ENCODE measurements at regions not wholly inside any gene's neighbourhood (a gene's known extent, or its start where the extent isn't known, plus 50 kb on each side); places are given as distances from the start of the nearest gene placed in this dataset.

DNA sequence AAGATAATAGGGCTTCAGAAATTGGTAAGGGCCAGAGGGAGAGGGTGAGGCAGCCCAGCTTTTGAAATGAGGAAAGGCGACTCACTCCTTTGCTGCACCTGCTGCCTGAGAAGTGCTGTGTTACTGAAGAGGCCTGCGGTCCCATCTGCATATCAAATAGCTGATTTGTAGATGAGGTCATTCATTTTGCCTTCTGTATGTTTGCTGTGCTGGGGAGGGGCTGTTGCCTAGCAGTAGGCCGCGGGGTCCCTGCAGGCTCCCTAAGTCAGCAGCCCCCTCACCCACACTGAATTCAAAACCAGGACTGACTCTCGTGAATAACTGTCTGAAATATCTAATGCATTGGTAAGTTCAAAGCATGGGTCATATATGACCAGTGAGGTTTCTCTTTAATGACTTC is 377.2 kb downstream of the SOX11 start:
- H3K27ac ChIP-seq: no peak overlapping the region
- TF ChIP-seq ZFX (IDR thresholded peaks at IDR 0.05; ENCODE audit: borderline replicate concordance) (no peak), CTCF (IDR thresholded peaks at IDR 0.05) (no peak)

- TF ChIP-seq ZFX (IDR thresholded peaks at IDR 0.05; ENCODE audit: borderline replicate concordance) (no peak), CTCF (IDR thresholded peaks at IDR 0.05) (no peak)
These were observed 379.3 kb downstream of the SOX11 start for GRCh38 chr2:6071519-6071918.

DNA sequence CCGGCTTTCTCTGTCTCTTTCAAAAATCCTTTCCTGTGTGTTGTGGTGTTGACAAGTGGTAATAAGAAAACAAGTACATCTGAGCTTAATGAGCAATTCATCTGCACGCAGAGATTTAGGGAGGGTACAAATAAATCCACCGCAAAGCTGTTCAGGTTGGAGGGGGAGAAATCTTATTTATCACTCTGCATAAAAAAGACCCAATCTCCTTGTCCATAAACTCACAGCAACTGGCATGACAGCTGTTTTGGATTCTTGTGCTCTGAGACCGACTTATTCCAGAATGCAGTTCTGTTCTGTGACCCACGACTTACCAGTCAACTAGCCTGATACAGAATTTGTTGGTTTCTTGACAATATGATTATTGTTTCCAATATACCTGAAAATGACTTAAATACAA is 380.1 kb downstream of the SOX11 start:
- no peak overlapping the region for H3K27ac ChIP-seq

More at GRCh38 chr2:6071519-6071918, 379.3 kb downstream of the SOX11 start:
- no peak overlapping the region for H3K27ac ChIP-seq

GRCh38 chr2:6072768-6073167 is 380.6 kb downstream of the SOX11 start:
- TF ChIP-seq ZFX (IDR thresholded peaks at IDR 0.05; ENCODE audit: borderline replicate concordance) (no peak), CTCF (IDR thresholded peaks at IDR 0.05) (no peak)
- no peak overlapping the region for H3K27ac ChIP-seq

More for the DNA sequence above, 380.1 kb downstream of the SOX11 start:
- no peak for TF ChIP-seq CTCF (IDR thresholded peaks at IDR 0.05)
- TF ChIP-seq ZFX (IDR thresholded peaks at IDR 0.05; ENCODE audit: borderline replicate concordance): no peak

GRCh38 chr2:6073191-6074088 is 381.3 kb downstream of the SOX11 start:
- TF ChIP-seq ZFX (IDR thresholded peaks at IDR 0.05; ENCODE audit: borderline replicate concordance): no peak
- TF ChIP-seq CTCF (IDR thresholded peaks at IDR 0.05): no peak
- no peak overlapping the region for H3K27ac ChIP-seq

DNA sequence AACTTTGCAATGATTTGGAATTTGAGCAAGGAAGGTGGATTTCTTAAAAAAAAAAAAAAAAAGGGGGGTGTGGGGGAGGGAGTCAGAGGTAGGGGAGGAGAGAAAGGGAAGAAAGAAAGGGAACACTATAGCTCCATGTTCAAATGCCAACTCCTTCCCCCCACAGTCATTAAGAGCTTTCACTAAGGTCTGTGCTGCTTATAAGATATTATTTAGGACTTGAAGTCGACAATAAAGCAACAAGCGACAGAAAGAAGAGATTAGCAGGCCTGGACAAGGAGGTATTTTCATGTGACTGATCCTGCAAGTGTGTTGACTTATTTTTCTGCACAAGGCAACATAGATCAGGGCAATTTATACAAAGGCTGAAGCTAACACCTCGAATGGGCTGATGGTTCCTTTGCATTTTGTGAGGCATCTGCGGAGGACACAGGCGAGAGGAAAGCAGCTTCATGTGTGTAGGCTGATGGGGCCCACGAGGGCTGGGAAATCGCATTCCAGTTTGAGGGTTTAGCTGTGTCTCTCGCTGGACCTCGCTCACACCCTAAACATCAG is 382.0 kb downstream of the SOX11 start:
- H3K27ac ChIP-seq: no peak overlapping the region
- TF ChIP-seq CTCF (IDR thresholded peaks at IDR 0.05) (no peak), ZFX (IDR thresholded peaks at IDR 0.05; ENCODE audit: borderline replicate concordance) (no peak)

GRCh38 chr2:6077585-6077984 is 385.4 kb downstream of the SOX11 start:
- H3K27ac ChIP-seq: no peak overlapping the region
- TF ChIP-seq CTCF (IDR thresholded peaks at IDR 0.05): no peak
- no peak for TF ChIP-seq ZFX (IDR thresholded peaks at IDR 0.05; ENCODE audit: borderline replicate concordance)

Data from 22Rv1 (cell line).